ENCODE measurements at regions not wholly inside any gene's neighbourhood (a gene's known extent, or its start where the extent isn't known, plus 50 kb on each side); places are given as distances from the start of the nearest gene placed in this dataset.
"Not testable (repeated sequence)": the region's sequence is repeated elsewhere in the genome, so short reads cannot be mapped to it uniquely, and the experiment has no call there.

DNA sequence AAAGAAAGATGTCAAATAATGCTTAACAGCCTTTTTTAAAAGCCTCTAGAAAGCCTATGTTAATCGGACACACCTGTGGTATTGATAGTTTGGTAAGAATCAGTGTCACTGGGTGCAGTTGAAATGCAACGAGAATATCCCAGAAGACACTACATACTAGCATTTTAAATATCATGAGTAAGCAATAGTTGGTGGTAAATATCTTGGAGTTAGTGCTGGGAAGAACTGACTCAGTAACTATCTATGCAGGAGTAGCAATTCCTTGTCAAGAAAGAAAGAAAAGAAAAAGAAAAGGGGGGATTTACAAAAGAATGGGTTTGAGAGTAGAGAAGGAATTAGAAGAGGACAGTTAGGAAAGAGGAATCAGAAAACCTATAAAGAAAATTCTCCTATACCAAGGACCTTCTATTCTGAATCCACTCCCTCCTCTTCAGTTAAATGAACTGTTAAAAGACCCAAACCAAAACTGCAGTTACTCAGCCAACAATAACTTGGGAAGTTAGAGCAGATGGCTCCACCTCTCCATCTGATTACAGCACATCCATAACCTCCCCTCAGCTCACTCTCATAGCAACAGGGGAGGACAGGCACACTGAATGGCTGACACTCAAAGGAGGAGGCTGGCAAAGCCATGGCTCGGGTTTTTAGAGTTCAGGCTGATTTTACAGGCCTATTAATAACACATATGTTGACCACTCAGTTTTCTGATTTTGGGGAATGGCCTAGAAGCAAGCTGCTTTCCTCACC, 207.6 kb upstream of the MDFIC2 start:
- no peak for DNase-seq (ENCODE audit: low read depth in 3 of 3, low spot score in 2 of 3)

DNA sequence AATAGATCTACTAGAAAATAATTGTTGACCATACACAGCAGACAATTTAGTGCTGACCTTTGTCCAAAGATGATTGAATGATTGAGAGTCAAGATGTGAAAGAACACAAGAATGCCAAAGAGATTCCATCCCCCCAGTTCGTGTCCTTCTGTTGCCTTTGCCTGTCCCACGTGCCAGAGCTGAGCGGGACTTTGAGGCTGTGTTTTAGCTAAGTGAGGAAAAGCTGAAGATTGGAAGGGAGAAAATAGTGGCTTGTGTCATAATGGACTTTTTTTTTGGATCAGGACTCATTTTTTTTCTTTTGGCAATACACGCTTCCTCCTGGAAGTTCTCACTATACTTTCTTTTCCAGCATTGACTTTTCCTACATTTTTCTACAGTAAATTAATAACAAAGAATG, 206.6 kb upstream of the MDFIC2 start:
- DNase-seq (ENCODE audit: low read depth in 3 of 3, low spot score in 2 of 3) = no peak

DNA sequence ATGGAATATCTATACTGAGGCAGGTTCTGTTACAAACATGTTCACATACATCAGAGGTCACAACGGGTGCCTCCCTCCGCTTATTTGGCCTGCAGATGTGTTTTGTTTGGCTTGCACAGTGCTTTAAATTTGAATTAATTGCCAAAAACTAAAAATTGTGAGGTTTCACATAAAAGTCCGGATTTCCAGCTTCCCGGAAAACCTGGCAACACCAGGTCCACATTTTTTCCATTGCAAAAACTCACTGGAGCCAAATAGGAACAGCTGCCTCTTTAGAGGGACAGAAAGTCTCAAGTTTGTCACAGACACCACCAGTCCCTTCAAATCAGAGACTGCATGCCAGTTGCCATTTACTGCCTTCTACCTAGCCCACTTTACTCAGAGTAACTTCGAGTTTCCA, 205.9 kb upstream of the MDFIC2 start:
- no peak for DNase-seq (ENCODE audit: low read depth in 3 of 3, low spot score in 2 of 3)

DNA sequence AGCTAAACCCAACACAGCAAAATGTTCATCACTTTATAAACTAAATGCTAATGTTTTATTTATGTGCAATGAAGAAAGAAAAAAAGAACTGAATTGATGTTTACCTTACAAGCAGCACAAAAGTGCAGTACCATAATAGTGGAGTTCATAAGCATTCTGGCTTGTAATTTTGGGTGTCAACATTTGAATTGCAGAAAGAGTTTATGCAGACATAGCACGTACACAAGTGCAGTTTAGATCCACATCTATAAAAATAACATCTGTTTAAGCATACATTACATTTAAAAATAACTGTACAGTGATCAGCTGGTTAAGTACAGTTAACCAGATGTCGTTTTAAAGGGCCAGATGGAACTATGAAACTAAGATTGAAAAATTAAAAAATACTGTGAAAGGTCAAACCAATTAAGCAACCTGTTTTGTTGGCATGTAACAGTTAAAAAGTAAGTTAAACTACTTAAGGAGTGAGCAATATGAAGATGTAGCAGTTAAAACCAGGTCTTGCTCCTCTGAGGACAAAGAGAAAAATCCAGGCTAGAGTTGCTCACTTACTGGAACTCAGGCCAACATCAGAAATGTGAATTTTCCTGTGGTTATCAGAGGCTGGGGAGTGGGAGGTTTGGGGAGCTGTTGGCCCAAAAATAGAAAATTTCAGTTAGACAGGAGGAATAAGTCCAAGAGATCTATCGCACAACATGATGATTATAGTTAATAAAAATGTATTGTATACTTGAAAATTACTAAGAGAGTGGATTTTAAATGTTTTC, 204.9 kb upstream of the MDFIC2 start:
- DNase-seq (ENCODE audit: low read depth in 3 of 3, low spot score in 2 of 3) = no peak

DNA sequence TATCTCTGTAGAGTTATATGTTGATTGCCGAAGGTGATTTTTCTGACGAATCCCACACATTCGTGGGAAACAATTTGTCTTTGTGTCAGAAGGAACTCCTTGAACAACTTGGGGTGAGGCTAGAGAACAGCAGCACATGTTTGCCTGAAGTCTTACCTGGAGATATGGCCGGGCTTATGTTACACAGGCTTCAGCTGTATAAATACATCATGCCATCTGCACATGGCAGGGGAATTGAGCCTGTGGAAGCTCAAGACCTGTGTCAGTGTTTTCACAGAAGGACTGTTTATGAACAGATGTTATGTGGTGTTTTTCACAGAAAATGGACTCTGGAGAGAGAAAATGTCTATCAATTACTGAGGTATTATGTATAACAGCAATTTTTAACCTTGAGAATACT, 203.6 kb upstream of the MDFIC2 start:
- no peak for DNase-seq (ENCODE audit: low read depth in 3 of 3, low spot score in 2 of 3)

DNA sequence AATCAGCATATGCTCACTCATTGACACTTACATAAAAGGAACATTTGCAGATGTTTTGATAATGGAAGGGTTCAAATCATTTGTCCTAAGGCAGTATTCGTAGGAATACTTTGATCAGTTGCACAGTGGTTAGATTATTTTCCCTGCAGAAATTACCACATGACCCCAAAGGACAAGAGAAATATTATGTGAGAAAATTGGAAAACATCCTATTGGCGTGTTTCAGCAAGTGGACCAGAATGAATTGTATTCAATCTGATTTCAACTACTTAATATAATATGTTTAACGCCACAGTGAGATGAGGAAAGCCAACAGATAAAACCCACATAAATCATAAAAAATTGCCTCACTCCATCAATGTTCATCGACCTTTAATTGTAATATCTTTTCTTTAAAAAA, 195.0 kb upstream of the MDFIC2 start:
- no peak for DNase-seq (ENCODE audit: low read depth in 3 of 3, low spot score in 2 of 3)

DNA sequence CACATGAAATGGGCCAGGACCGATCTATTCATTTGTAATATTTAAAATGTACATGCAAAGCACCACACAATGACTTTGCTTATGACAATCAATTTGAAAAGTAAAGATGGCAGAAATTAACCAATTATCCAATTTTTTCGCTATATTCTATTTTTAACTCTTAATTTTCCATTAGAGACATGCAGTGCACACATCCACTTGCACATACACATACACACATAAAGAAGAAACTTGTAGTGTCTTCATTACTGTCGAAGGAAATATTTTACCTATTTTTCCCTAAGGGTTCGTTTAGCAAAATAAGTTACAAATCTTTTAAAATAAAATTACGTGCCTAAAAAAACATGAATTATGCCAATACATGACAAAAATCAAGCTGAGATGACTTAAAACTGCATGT, 194.3 kb upstream of the MDFIC2 start:
- DNase-seq (ENCODE audit: low read depth in 3 of 3, low spot score in 2 of 3) = no peak

DNA sequence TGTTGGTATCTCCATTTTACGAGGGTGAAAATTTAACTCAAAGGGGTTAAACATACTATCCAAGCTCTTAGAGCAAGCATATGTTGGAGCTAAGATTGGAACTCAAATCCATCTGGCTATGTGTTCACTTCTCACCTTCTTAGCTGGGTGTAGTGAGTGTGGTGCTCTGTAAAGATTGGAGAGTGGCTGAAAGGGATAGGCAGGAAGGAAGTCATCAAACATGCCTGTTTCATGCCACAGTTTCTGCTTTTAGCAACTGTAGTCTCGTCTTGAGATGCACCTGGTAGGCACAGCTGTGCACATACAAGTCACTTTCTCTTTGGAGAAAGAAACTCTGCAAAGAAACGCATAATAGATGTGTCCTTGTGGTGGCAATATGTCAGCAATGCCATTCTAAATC, 189.1 kb upstream of the MDFIC2 start:
- no peak for DNase-seq (ENCODE audit: low read depth in 3 of 3, low spot score in 2 of 3)

DNA sequence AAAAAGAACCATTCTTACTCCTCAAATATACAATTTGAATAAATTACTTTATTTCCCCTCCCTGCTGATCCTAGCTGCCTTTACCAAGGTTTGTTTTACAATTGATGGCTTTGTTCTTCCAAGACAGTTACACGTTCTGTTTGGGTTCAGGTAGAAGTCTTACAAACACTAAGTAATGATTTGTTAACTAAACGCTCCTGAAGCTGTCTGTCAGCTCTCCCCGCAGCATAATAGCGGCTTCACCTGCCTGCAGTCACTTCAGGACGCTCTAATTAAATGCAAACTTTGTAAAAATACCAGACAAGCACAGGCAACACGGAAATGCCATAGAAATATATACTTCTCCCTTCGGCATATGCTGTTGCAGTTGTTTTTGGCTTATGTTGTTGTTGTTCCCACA, 176.4 kb upstream of the MDFIC2 start:
- DNase-seq (ENCODE audit: low read depth in 3 of 3, low spot score in 2 of 3) = no peak

DNA sequence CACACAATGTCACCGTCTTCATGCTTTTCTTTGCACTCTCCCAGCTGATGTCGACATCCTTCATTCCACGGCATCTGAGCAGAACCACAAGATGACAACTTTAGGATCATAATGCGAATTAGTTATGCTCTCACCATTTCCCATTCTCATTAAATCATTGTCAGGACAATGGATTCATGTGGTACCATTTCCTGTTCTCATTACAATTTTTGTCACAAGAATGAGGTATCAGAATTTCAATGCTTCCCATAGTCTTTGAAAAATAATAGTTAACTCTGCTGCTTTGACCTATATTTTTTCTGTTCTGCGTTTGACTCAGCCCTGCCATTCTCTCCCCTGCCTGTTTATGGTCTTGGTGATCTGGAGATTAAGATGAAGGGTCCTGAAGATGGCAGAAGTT, 175.7 kb upstream of the MDFIC2 start:
- no peak for DNase-seq (ENCODE audit: low read depth in 3 of 3, low spot score in 2 of 3)

DNA sequence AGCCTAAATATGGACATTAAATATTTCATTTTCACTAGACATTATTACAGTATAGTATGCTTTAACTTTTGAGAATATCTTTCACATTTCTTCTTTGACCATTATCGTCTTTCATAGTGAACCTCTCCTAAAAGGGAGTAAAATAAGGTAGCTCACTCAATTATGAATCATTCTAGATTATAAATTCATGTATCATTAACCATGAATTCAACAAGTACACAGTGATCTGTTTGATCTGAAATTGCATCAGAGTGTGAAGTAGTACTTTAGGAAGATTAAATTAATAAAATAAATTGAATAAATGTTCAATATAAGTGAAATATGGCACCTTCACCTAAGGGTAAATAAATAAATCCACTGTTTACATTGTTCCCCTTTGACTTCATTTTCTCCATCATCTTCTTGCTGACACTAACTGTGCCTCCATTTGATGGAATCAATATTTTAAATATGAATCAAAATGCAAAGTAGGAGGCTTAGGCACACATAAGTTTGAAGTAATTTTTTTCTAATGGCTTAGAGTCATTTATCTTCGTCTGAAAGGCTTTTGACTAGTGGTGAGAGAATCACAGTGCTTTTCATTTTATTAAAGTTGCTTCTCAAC, 174.1 kb upstream of the MDFIC2 start:
- no peak for DNase-seq (ENCODE audit: low read depth in 3 of 3, low spot score in 2 of 3)

DNA sequence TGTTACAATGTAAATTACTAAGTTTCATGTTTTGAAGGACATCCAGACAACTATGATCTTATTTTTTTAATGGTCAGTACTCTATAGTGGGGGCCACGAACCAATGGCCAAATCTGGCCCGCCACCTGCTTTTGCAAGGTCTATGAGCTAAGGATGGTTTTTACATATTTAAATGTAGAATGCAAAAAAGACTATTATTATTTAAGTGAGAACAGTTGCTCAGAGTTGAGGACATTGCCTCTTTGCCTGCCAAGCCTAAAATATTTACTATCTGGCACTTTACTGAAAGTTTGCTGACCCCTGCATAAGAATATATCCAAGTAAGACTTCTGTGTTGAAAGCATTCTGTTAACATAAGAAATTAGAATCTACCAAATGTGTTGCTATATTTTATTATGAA, 163.7 kb upstream of the MDFIC2 start:
- no peak for DNase-seq (ENCODE audit: low read depth in 3 of 3, low spot score in 2 of 3)

DNA sequence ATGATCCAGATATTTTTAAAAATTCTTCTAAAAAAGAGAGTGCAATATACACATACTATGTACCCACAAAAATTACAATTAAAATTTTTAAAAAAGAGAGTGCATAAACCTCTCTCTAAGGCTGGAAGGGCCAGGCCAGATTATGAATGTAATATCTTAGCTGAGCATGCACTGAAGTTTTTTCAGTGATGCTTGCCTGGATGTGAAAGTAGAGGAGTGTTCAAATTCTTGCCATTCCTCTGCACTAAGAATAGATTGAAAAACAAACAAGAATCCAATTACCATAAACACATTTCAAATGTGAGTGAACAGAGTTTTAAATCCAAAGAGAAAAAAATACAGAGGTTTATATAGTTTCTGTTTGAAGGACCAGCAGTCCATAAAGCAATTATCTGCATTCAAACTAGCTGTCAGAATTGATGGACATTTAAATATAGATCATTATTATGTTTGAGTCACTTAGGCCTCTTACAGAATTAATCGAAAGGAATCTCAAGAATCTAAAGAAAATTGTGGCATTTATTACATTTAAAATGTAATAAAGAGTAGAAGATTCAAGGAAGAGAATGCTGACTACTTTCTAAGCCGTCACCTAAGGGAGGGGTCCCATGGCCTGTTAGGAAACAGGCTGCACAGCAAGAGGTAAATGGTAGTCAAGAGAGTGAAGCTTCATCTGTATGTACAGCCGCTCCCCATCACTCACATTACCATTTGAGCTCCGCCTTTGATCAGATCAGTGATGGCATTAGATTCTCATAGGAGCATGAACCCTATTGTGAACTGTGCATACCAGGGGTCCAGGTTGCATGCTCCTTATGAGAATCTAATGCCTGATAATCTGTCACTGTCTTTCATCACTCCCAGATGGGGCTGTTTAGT, 159.3 kb upstream of the MDFIC2 start:
- DNase-seq (ENCODE audit: low read depth in 3 of 3, low spot score in 2 of 3) = no peak

DNA sequence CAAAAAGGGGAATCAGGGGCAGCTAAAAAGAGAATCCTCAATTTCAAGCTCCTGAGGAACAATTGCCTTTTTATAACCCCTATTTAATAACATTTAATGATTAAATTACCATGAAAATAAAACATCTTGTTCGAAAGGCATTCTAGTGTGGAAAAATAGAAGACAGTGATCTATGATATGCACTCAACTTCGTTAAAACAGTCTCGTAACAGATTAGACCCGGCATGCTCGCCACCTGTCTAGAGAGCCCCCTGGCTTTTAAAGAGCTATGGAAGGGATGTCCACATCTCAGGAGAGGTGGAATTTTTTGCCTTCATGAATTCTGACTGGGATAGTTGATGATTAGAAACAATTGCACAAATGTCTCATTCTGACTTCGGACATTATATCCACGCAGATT, 153.7 kb upstream of the MDFIC2 start:
- DNase-seq (ENCODE audit: low read depth in 3 of 3, low spot score in 2 of 3) = no peak

DNA sequence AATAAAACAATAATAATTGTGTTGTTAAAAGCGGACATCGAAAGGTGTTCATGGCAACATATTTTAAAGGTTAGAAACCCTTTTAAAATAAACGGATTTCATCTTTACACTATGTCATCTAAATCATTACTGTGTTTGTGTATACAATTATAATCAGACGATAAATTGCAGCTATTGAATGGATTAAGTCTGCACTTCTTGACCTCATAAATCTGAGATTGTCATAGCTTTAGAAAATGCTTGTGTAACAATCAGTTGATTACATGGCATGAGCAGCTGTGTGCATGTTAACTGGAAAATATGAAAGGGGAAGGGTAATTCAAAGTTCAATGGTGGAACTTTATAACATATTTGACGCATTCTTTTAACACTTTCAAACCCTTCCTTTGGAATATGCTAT, 152.4 kb upstream of the MDFIC2 start:
- DNase-seq (ENCODE audit: low read depth in 3 of 3, low spot score in 2 of 3) = no peak

DNA sequence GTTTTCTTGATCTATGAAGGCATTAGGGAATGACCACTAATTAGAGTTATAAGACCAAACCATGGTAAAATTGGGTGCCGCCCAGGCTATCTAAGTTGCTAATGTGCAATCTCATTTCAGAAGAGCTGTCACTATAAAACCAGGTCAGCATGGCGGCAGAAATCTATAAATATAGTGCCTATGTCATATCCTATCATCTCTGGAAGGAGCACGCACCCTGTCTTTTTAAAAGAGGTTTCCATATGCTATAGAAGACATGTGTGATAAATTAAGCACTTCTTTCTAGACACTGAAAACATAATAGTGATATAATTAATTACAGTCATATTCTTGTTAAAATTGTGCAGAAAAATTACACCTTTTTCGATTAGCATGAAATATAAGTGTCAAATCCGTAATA, 152.0 kb upstream of the MDFIC2 start:
- DNase-seq (ENCODE audit: low read depth in 3 of 3, low spot score in 2 of 3) = no peak

DNA sequence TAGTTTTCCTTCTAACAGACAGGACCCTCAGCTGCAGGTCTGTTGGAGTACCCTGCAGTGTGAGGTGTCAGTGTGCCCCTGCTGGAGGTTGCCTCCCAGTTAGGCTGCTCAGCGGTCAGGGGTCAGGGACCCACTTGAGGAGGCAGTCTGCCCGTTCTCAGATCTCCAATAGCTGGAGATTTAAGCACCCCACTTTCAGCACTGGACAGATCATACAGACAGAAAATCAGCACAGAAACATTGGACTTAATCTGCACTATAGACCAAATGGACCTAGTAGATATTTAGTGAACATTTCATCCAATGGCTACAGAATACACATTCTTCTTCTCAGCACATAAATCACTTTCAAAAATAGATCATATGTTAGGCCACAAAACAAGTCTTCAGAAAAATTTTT, 137.8 kb upstream of the MDFIC2 start:
- DNase-seq (ENCODE audit: low read depth in 3 of 3, low spot score in 2 of 3) = not testable (repeated sequence)

DNA sequence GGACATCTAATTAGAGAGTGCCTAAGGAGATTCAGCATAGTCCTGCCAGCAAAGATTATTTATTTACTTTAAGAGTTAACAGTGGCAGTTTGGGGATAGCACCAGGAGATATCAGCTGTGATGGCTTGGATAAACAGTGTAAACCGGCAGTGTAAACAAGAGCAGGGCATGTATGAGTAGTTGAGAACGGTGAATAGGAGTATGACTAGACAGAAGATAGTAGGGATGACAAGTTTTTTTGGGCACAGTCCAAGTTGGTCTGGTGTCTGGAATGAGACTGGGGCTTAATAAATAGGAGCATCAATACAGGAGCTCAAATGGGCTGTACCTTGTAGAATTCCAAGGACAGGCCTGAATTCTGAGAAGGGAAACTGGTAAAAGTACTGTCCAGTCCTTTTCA, 123.0 kb upstream of the MDFIC2 start:
- DNase-seq (ENCODE audit: low read depth in 3 of 3, low spot score in 2 of 3) = not testable (repeated sequence)

DNA sequence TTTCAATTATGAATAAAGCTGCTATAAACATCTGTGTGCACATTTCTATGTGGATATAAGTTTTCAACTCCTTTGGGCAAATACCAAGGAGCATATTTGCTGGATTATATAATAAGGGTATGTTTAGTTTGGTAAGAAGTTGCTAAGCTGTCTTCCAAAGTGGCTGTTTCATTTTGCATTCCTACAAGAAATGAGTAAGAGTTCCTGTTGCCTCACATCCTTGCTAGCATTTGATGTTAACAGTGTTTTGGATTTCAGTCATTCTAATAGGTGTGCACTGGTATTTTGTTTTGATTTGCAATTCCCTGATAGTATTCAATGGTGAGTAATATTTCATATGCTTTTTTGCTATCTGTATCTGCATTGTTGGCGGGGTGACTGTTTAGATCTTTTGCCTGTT, 120.7 kb upstream of the MDFIC2 start:
- no peak for DNase-seq (ENCODE audit: low read depth in 3 of 3, low spot score in 2 of 3)

DNA sequence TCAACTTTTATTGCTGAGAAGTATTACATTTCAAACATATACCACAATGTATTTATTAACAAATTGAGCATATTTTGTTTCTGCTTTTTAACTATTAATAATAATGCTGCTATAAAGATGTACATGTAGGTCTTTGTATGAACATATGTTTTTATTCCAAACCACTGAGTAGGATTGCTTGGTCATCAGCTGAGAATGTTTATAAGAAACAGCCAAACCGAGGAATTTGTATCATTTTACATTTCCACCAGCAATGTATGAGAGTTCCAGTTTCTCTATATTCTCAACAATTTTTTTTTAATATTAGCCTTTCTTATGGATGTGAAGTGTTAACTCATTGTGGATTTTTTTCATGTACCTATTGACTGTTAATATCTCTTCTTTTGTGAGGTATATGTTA, 119.5 kb upstream of the MDFIC2 start:
- DNase-seq (ENCODE audit: low read depth in 3 of 3, low spot score in 2 of 3) = no peak

DNA sequence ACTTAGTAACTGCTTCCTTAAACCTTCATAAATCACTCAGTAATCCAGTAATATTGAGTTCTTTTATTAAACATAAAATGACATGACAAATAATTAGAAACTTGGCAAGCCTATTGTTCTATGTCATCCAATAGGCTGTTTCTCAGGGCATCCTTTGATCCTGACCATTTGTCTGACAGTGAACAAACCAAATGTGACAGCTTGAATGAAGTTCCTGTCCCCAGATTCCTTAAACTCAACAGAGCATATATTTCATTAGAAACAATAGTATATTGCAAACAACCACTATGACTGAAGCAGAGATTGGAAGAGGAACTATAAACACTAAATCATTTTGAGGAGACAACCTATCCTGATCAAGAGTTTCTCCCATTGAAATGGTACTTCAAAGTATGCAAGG, 113.6 kb upstream of the MDFIC2 start:
- DNase-seq (ENCODE audit: low read depth in 3 of 3, low spot score in 2 of 3) = no peak

Data from right renal cortex interstitium (tissue), 3 donors.